SU-DHL-6 (cell line): ENCODE measurements at regions not wholly inside any gene's neighbourhood (a gene's known extent, or its start where the extent isn't known, plus 50 kb on each side); places are given as distances from the start of the nearest gene placed in this dataset.

Experiments used
- EZH2phosphoT487 ChIP-seq: fragments of 200-600 bp; sonication (generic), shearing (Covaris generic); conservative IDR thresholded peaks from 2 replicates; pipeline ENCODE4 v1.6.1; 2018; ENCODE audit warnings: mild to moderate bottlenecking, antibody characterized with exemption, low read length, moderate library complexity, mixed read lengths
- TF ChIP-seq, protein P1 (sequence below): fragments of 200-600 bp; sonication (generic); IDR thresholded peaks from one replicate; pipeline ENCODE4 v1.5.1; 2017; ENCODE audit warnings: antibody characterized with exemption, mild to moderate bottlenecking, low read length, moderate library complexity; ENCODE audit not compliant: insufficient read depth, poor library complexity, severe bottlenecking

DNA sequence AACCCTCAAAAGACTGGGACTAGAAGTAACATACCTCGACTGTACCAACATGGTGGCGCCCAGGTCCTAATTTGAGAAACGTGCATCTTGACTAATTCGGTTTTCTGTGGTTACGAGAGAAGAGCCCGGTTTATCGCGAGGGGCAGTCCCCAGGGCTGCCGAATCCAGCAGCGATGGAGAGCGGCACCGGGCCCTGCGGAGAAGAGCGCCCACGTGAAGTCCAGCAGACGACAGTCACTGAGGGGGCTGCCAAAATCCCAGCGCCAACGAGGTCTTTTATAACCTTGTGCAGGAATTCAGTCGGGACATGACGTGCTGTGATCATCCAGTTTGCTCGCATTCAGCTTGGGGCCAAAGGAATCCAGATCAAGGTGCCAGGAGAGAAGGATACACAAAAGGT lies 187.5 kb upstream of the SLITRK2 start:
- TF ChIP-seq, protein P1, sequence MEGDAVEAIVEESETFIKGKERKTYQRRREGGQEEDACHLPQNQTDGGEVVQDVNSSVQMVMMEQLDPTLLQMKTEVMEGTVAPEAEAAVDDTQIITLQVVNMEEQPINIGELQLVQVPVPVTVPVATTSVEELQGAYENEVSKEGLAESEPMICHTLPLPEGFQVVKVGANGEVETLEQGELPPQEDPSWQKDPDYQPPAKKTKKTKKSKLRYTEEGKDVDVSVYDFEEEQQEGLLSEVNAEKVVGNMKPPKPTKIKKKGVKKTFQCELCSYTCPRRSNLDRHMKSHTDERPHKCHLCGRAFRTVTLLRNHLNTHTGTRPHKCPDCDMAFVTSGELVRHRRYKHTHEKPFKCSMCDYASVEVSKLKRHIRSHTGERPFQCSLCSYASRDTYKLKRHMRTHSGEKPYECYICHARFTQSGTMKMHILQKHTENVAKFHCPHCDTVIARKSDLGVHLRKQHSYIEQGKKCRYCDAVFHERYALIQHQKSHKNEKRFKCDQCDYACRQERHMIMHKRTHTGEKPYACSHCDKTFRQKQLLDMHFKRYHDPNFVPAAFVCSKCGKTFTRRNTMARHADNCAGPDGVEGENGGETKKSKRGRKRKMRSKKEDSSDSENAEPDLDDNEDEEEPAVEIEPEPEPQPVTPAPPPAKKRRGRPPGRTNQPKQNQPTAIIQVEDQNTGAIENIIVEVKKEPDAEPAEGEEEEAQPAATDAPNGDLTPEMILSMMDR, result no peak
- no peak for TF ChIP-seq EZH2phosphoT487
